Right lobe of liver (tissue), 6 donors: ENCODE measurements at regions not wholly inside any gene's neighbourhood (a gene's known extent, or its start where the extent isn't known, plus 50 kb on each side); places are given as distances from the start of the nearest gene placed in this dataset.

Experiments used
- ATAC-seq, 4 donors: fragments of 200-7000 bp; cut with Tn5 transposase; one replicate each; pipeline ENCODE4 v1.9.1; 2020; ENCODE audit warnings: mild to moderate bottlenecking in 4 of 4, moderate library complexity in 4 of 4
- DNase-seq, 3 donors: peaks; one replicate each; pipeline ENCODE4 v3.0.0-alpha.2; 2020
- H3K27ac ChIP-seq, 3 donors: fragments of 200-600 bp; one replicate each; pipeline ENCODE4 v1.8.0; 2022
- H3K27me3 ChIP-seq, 2 donors: fragments of 200-600 bp; one replicate each; pipeline ENCODE4 v1.8.0; 2022
- H3K36me3 ChIP-seq, 4 donors: fragments of 200-600 bp; sonication (generic) in 1 of 4; one replicate each; pipeline versions ENCODE4 v1.5.1 to v1.8.0; 2017 to 2022; ENCODE audit warnings: control low read depth in 1 of 4
- H3K4me1 ChIP-seq, 4 donors: fragments of 200-600 bp; sonication (generic) in 1 of 4; one replicate each; pipeline versions ENCODE4 v1.5.1 to v1.8.0; 2017 to 2022; ENCODE audit warnings: control low read depth in 1 of 4
- H3K4me3 ChIP-seq, 3 donors: fragments of 200-600 bp; one replicate each; pipeline ENCODE4 v1.8.0; 2022
- H3K9me3 ChIP-seq, 4 donors: fragments of 200-600 bp; sonication (generic) in 1 of 4; one replicate each; pipeline versions ENCODE4 v1.5.1 to v1.8.0; 2017 to 2022; ENCODE audit warnings: control low read depth in 1 of 4
- POLR2A ChIP-seq: fragments of 450-650 bp; IDR thresholded peaks from one replicate; pipeline ENCODE4 v1.6.1; 2017; ENCODE audit warnings: antibody characterized with exemption, mild to moderate bottlenecking
- WGBS: methylation state at CpG from one replicate; pipeline ENCODE4 v1.1.6; 2018; ENCODE audit warnings: low coverage, low lambda C conversion rate; ENCODE audit not compliant: insufficient coverage; ENCODE audit errors: missing lambda C conversion rate; 5-methylcytosine and 5-hydroxymethylcytosine counted together
- intact Hi-C, 2 donors: fragments of 100-400 bp; cut with DNase I; formaldehyde crosslinking; loops; one replicate each; pipeline versions ENCODE4 v1.11.2 to v1.14.1; 2022
- TF ChIP-seq, protein P1 (sequence below), 4 donors: fragments of 200-600 bp in 3 of 4; fragments of 450-650 bp in 1 of 4; IDR thresholded peaks; one replicate each; pipeline versions ENCODE4 v1.5.1 to v1.8.0; 2016 to 2022; ENCODE audit warnings: antibody characterized with exemption in 4 of 4, mild to moderate bottlenecking in 2 of 4
- donor health status: DM: no; HTN: yes; CAD: no.
- donor health status: DM: no; HTN: no; CAD: no.
- donor health status: DM: no; HTN: no; CAD: no.
- donor health status: DM: no; HTN: yes; CAD: no.
- donor health status: DM: no; HTN: yes; CAD: no.

DNA sequence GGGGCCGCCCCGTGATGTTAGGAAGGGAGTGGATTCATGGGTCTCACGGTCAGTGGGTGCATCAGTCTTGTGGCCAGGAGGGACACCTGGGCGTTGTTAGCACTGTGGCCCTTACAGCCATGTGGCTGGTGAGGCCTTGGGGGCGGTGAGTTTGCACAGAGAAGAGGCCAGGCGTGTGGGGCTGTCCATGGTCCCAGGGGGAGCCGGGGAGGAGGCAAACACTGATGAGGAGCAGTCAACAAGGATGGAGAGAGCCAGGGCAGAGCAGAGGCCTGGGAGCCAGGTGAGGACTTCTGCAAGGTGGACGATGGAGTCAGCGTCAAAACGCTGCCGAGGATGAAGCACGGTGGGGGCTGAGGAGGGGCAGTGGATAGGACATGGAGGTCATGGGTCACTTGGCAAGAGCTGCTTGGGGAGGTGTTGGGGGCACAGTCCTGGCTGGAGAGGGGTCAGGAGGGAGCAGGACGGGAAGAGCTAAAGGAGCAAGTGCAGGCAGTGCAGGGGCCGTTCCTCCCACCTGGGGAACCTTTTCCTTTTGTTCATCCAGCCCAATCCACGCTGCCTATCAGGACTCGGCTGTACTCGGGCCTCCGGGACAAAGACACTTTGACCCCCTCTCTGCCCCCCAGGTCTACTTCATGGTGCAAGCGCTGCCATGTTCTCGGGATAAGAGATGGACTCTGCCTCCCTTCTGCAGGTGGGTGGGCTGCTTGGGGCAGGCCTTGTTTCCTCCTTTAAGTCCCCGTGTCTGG lies 801.1 kb downstream of the TBC1D22A start:
- H3K4me1 ChIP-seq: no peaks in the 10 kb centered on the region
- TF ChIP-seq, protein P1, sequence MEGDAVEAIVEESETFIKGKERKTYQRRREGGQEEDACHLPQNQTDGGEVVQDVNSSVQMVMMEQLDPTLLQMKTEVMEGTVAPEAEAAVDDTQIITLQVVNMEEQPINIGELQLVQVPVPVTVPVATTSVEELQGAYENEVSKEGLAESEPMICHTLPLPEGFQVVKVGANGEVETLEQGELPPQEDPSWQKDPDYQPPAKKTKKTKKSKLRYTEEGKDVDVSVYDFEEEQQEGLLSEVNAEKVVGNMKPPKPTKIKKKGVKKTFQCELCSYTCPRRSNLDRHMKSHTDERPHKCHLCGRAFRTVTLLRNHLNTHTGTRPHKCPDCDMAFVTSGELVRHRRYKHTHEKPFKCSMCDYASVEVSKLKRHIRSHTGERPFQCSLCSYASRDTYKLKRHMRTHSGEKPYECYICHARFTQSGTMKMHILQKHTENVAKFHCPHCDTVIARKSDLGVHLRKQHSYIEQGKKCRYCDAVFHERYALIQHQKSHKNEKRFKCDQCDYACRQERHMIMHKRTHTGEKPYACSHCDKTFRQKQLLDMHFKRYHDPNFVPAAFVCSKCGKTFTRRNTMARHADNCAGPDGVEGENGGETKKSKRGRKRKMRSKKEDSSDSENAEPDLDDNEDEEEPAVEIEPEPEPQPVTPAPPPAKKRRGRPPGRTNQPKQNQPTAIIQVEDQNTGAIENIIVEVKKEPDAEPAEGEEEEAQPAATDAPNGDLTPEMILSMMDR (IDR thresholded peaks at IDR 0.05): no peak
- no peak for TF ChIP-seq POLR2A
- ATAC-seq (no peak), DNase-seq (no peak)
- 69% methylated on average over 16 of the region's 21 CpGs for WGBS
- no peaks in the 10 kb centered on the region for H3K36me3 ChIP-seq
- H3K27ac ChIP-seq: no peak overlapping the region
- H3K4me3 ChIP-seq: no peak overlapping the region
- intact Hi-C loops: no loop called here
- no peaks in the 10 kb centered on the region for H3K27me3 ChIP-seq
- H3K9me3 ChIP-seq: no peaks in the 10 kb centered on the region

GRCh38 chr22:47561766-47562165 lies 799.3 kb downstream of the TBC1D22A start:
- TF ChIP-seq, protein P1 (IDR thresholded peaks at IDR 0.05): no peak
- TF ChIP-seq POLR2A: no peak
- WGBS: 30% methylated on average over 3 of the region's 5 CpGs
- H3K36me3 ChIP-seq: no peaks in the 10 kb centered on the region
- H3K27me3 ChIP-seq: no peaks in the 10 kb centered on the region
- intact Hi-C loops: no loop called here
- H3K4me1 ChIP-seq: no peaks in the 10 kb centered on the region
- no peak for ATAC-seq
- no peak overlapping the region for H3K4me3 ChIP-seq
- H3K9me3 ChIP-seq: no peaks in the 10 kb centered on the region
- DNase-seq: no peak
- H3K27ac ChIP-seq: no peak overlapping the region

DNA sequence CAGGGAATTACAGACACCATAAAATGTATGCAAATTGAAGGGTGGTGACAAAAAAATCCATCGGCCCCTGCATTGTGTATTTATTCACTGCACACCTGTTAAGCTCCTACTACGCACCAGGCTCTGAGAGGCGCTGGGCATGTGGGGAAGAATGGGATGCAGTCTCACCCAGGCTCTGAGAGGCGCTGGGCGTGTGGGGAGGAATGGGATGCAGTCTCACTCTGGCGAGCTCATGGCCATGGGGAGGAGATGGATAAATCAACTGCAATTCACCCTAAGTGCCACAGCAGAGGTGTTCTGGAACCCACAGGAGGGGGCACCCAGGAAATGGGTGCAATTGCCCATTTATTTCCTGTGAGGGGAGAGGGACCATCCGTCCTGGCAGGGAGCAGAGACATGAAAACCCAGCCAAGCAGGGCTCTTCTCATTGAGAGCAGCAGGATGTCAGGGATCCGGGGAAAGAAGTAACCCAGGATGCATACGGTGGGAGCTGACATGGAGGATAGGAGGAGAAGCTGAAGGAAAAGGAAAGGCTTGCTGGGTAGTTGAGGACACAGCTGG lies 798.7 kb downstream of the TBC1D22A start:
- H3K4me3 ChIP-seq: no peak overlapping the region
- H3K27me3 ChIP-seq: no peaks in the 10 kb centered on the region
- intact Hi-C loops: no loop called here
- H3K4me1 ChIP-seq: no peaks in the 10 kb centered on the region
- no peak for DNase-seq
- 54% methylated on average over 7 of the region's 9 CpGs for WGBS
- no peak for ATAC-seq
- H3K27ac ChIP-seq: no peak overlapping the region
- no peaks in the 10 kb centered on the region for H3K9me3 ChIP-seq
- TF ChIP-seq, protein P1 (IDR thresholded peaks at IDR 0.05): no peak
- TF ChIP-seq POLR2A: no peak
- no peaks in the 10 kb centered on the region for H3K36me3 ChIP-seq

DNA sequence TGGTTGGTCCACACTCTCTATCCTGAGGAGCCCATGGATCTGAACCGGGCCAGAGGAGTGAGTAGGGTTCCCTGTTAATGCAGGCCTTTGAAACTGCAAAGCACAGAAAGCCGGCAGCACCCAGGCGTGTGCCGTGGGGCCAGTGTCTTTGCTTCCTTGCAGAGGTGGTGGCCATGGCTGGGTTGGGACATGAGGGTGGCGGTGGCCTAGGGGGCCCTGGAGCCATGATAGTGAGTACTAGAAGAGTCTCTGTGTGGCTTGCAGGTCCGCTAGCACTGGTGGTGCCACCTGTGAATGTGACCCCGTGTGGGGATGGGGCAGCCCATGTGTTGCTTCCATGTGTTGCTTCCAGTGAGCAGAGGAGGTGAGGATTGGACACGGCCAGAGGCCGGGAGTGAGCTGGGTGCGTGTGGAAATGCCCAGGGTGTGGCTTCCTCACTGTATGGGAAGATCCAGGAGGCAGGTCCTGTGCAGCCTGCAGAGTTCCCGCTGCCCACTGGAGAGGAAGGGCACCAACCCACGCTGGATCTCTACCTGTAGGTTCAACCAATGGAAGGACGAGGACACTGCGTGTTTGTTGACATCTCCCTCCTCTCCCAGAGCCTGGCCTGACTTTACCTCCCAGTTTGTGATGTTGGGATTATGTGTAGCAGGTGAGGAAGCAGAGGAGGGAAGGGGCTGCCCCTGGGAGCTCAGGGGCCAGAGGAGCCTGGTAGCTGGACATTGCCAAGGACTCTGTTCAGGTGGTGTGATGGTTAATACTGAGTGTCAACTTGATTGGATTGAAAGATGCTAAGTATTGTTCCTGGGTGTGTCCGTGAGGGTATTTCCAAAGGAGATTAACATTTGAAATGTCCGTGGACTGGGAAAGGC lies 796.6 kb downstream of the TBC1D22A start:
- Histone ChIP-seq H3K4me3 (no peak overlapping the region), H3K9me3 (no peaks in the 10 kb centered on the region), H3K36me3 (no peaks in the 10 kb centered on the region), H3K4me1 (no peaks in the 10 kb centered on the region), H3K27me3 (no peaks in the 10 kb centered on the region), H3K27ac (no peak overlapping the region)
- WGBS: 57% methylated on average over 10 of the region's 16 CpGs
- intact Hi-C loops: no loop called here
- no peak for DNase-seq
- TF ChIP-seq POLR2A: no peak
- TF ChIP-seq, protein P1 (IDR thresholded peaks at IDR 0.05): no peak
- peak in 1 of 4 donors; percentile 22 for ATAC-seq
